ENCODE measurements at regions not wholly inside any gene's neighbourhood (a gene's known extent, or its start where the extent isn't known, plus 50 kb on each side); places are given as distances from the start of the nearest gene placed in this dataset.

- H3K4me3 ChIP-seq (replicated peaks in 1 of 3; ENCODE audit: insufficient read depth in 1 of 3, low read depth in 1 of 3, low read length in 3 of 3): no peak overlapping the region
- no peak overlapping the region for H3K9ac ChIP-seq (replicated peaks; ENCODE audit: extremely low read depth, insufficient read depth, low read length)
- ChIA-PET CTCF (no interaction called here), POLR2A (no interaction called here)
- no peak for DNase-seq (ENCODE audit: low read depth, low spot score)
- no peaks in the 10 kb centered on the region for H3K9me1 ChIP-seq (replicated peaks; ENCODE audit: control insufficient read depth, extremely low read depth, insufficient read depth, low read length)
- no peaks in the 10 kb centered on the region for H3K36me3 ChIP-seq (ENCODE audit: control insufficient read depth in 2 of 2, extremely low read depth in 1 of 2, insufficient read depth in 2 of 2, low read length in 2 of 2)
- TF ChIP-seq, protein P1, sequence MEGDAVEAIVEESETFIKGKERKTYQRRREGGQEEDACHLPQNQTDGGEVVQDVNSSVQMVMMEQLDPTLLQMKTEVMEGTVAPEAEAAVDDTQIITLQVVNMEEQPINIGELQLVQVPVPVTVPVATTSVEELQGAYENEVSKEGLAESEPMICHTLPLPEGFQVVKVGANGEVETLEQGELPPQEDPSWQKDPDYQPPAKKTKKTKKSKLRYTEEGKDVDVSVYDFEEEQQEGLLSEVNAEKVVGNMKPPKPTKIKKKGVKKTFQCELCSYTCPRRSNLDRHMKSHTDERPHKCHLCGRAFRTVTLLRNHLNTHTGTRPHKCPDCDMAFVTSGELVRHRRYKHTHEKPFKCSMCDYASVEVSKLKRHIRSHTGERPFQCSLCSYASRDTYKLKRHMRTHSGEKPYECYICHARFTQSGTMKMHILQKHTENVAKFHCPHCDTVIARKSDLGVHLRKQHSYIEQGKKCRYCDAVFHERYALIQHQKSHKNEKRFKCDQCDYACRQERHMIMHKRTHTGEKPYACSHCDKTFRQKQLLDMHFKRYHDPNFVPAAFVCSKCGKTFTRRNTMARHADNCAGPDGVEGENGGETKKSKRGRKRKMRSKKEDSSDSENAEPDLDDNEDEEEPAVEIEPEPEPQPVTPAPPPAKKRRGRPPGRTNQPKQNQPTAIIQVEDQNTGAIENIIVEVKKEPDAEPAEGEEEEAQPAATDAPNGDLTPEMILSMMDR (IDR thresholded peaks at IDR 0.05; ENCODE audit: extremely low read depth in 1 of 2, insufficient read depth in 1 of 2, low read depth in 1 of 2, low read length in 2 of 2): no peak
- no peak for TF ChIP-seq GATA2 (IDR thresholded peaks at IDR 0.05; ENCODE audit: insufficient read depth, insufficient read length, low read depth, low read length)
- TF ChIP-seq POLR2A (IDR thresholded peaks at IDR 0.05; ENCODE audit: low read depth, low read length): no peak
- TF ChIP-seq EZH2 (IDR thresholded peaks at IDR 0.05; ENCODE audit: borderline replicate concordance, low read depth, low read length, severe bottlenecking): no peak
- TF ChIP-seq, protein P2, sequence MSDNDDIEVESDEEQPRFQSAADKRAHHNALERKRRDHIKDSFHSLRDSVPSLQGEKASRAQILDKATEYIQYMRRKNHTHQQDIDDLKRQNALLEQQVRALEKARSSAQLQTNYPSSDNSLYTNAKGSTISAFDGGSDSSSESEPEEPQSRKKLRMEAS (IDR thresholded peaks at IDR 0.05; ENCODE audit: insufficient read depth, insufficient read length): no peak
- TF ChIP-seq FOS (IDR thresholded peaks at IDR 0.05; ENCODE audit: borderline replicate concordance, insufficient read depth, low read length): no peak
- no peak for TF ChIP-seq MYC (IDR thresholded peaks at IDR 0.05; ENCODE audit: low read depth, low read length)
- no peak for TF ChIP-seq POLR2AphosphoS5 (IDR thresholded peaks at IDR 0.05; ENCODE audit: insufficient read depth, low read depth, low read length)
- no peak for TF ChIP-seq JUN (IDR thresholded peaks at IDR 0.05; ENCODE audit: borderline replicate concordance, insufficient read depth, insufficient read length, low read depth)
- no peaks in the 10 kb centered on the region for H3K79me2 ChIP-seq (ENCODE audit: control insufficient read depth, insufficient read depth, low read length)
- no peak overlapping the region for H3K27ac ChIP-seq (ENCODE audit: insufficient read depth, low read depth, low read length)
- no peak overlapping the region for H3K4me2 ChIP-seq (ENCODE audit: insufficient read depth, low read length)
- no peaks in the 10 kb centered on the region for H3K27me3 ChIP-seq (ENCODE audit: control insufficient read depth in 2 of 2, insufficient read depth in 2 of 2, low read length in 2 of 2)
- H4K20me1 ChIP-seq (replicated peaks; ENCODE audit: control insufficient read depth, extremely low read depth, insufficient read depth, low read length): no peaks in the 10 kb centered on the region
- H3K4me1 ChIP-seq (ENCODE audit: control insufficient read depth, extremely low read depth, insufficient read depth, low read length): no peaks in the 10 kb centered on the region
- dilution Hi-C loops (cut with MboI; ENCODE audit: extremely low pct_ligation_motif_present, low sequenced_read_pairs): no loop called here
- no peak for FAIRE-seq
- BruUV-seq (replicated peaks): no TSS peak
- H2AFZ ChIP-seq (ENCODE audit: low read depth, low read length): no peak overlapping the region
- no peaks in the 10 kb centered on the region for H3K9me3 ChIP-seq (replicated peaks; ENCODE audit: control insufficient read depth, insufficient read depth, low read length)
- intact Hi-C loops (cut with micrococcal nuclease): no loop called here
These were observed 160.0 kb upstream of the CRY1 start for GRCh38 chr12:107253361-107253760.
